ENCODE measurements at regions not wholly inside any gene's neighbourhood (a gene's known extent, or its start where the extent isn't known, plus 50 kb on each side); places are given as distances from the start of the nearest gene placed in this dataset.

- H4K20me1 ChIP-seq (replicated peaks; ENCODE audit: insufficient read depth): no peaks in the 10 kb centered on the region
- Mint-ChIP-seq H3K9me3 (peaks cover under 1% of the 10 kb centered on the region; the same call in 2 of the 3 replicates), H3K27me3 (ENCODE audit: insufficient read depth, low read depth, poor library complexity) (peaks cover 7% of the 10 kb centered on the region), H3K27ac (no peak overlapping the region), H3K4me1 (peaks cover 15% of the 10 kb centered on the region), H3K36me3 (ENCODE audit: low read depth) (no peaks in the 10 kb centered on the region), H3K4me3 (no peak overlapping the region)
- DNase-seq (ENCODE audit: low spot score): no peak
- H3K9me2 ChIP-seq (ENCODE audit: insufficient read depth): no peaks in the 10 kb centered on the region
- H3K79me2 ChIP-seq (replicated peaks; ENCODE audit: insufficient read depth): no peaks in the 10 kb centered on the region
- no peak overlapping the region for H3K4me2 ChIP-seq
- TF ChIP-seq ZNF114 (CRISPR knock-in tag; IDR thresholded peaks at IDR 0.05) (no peak), REST (IDR thresholded peaks at IDR 0.05; ENCODE audit: unreplicated experiment) (no peak), EZH2 (IDR thresholded peaks at IDR 0.05; ENCODE audit: low read depth, unreplicated experiment) (no peak), EZH2phosphoT487 (IDR thresholded peaks at IDR 0.05; ENCODE audit: unreplicated experiment) (no peak), POLR2AphosphoS5 (IDR thresholded peaks at IDR 0.05; ENCODE audit: low read depth) (no peak), CREB1 (CRISPR knock-in tag; IDR thresholded peaks at IDR 0.05; ENCODE audit: low read depth) (no peak), JUNB (IDR thresholded peaks at IDR 0.05; ENCODE audit: unreplicated experiment) (no peak), ZNF331 (CRISPR knock-in tag; IDR thresholded peaks at IDR 0.05; ENCODE audit: low read depth) (no peak), STAT1 (IDR thresholded peaks at IDR 0.05; ENCODE audit: unreplicated experiment) (no peak), NANOG (IDR thresholded peaks at IDR 0.05; ENCODE audit: borderline replicate concordance) (no peak)
- TF ChIP-seq, protein P1, sequence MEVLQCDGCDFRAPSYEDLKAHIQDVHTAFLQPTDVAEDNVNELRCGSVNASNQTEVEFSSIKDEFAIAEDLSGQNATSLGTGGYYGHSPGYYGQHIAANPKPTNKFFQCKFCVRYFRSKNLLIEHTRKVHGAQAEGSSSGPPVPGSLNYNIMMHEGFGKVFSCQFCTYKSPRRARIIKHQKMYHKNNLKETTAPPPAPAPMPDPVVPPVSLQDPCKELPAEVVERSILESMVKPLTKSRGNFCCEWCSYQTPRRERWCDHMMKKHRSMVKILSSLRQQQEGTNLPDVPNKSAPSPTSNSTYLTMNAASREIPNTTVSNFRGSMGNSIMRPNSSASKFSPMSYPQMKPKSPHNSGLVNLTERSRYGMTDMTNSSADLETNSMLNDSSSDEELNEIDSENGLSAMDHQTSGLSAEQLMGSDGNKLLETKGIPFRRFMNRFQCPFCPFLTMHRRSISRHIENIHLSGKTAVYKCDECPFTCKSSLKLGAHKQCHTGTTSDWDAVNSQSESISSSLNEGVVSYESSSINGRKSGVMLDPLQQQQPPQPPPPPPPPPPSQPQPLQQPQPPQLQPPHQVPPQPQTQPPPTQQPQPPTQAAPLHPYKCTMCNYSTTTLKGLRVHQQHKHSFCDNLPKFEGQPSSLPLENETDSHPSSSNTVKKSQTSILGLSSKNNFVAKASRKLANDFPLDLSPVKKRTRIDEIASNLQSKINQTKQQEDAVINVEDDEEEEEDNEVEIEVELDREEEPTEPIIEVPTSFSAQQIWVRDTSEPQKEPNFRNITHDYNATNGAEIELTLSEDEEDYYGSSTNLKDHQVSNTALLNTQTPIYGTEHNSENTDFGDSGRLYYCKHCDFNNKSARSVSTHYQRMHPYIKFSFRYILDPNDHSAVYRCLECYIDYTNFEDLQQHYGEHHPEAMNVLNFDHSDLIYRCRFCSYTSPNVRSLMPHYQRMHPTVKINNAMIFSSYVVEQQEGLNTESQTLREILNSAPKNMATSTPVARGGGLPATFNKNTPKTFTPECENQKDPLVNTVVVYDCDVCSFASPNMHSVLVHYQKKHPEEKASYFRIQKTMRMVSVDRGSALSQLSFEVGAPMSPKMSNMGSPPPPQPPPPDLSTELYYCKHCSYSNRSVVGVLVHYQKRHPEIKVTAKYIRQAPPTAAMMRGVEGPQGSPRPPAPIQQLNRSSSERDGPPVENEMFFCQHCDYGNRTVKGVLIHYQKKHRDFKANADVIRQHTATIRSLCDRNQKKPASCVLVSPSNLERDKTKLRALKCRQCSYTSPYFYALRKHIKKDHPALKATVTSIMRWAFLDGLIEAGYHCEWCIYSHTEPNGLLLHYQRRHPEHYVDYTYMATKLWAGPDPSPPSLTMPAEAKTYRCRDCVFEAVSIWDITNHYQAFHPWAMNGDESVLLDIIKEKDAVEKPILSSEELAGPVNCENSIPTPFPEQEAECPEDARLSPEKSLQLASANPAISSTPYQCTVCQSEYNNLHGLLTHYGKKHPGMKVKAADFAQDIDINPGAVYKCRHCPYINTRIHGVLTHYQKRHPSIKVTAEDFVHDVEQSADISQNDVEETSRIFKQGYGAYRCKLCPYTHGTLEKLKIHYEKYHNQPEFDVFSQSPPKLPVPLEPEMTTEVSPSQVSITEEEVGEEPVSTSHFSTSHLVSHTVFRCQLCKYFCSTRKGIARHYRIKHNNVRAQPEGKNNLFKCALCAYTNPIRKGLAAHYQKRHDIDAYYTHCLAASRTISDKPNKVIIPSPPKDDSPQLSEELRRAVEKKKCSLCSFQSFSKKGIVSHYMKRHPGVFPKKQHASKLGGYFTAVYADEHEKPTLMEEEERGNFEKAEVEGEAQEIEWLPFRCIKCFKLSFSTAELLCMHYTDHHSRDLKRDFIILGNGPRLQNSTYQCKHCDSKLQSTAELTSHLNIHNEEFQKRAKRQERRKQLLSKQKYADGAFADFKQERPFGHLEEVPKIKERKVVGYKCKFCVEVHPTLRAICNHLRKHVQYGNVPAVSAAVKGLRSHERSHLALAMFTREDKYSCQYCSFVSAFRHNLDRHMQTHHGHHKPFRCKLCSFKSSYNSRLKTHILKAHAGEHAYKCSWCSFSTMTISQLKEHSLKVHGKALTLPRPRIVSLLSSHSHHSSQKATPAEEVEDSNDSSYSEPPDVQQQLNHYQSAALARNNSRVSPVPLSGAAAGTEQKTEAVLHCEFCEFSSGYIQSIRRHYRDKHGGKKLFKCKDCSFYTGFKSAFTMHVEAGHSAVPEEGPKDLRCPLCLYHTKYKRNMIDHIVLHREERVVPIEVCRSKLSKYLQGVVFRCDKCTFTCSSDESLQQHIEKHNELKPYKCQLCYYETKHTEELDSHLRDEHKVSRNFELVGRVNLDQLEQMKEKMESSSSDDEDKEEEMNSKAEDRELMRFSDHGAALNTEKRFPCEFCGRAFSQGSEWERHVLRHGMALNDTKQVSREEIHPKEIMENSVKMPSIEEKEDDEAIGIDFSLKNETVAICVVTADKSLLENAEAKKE (CRISPR knock-in tag; IDR thresholded peaks at IDR 0.05): no peak
- TF ChIP-seq, protein P2, sequence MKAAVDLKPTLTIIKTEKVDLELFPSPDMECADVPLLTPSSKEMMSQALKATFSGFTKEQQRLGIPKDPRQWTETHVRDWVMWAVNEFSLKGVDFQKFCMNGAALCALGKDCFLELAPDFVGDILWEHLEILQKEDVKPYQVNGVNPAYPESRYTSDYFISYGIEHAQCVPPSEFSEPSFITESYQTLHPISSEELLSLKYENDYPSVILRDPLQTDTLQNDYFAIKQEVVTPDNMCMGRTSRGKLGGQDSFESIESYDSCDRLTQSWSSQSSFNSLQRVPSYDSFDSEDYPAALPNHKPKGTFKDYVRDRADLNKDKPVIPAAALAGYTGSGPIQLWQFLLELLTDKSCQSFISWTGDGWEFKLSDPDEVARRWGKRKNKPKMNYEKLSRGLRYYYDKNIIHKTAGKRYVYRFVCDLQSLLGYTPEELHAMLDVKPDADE (IDR thresholded peaks at IDR 0.05): no peak
- TF ChIP-seq, protein P3, sequence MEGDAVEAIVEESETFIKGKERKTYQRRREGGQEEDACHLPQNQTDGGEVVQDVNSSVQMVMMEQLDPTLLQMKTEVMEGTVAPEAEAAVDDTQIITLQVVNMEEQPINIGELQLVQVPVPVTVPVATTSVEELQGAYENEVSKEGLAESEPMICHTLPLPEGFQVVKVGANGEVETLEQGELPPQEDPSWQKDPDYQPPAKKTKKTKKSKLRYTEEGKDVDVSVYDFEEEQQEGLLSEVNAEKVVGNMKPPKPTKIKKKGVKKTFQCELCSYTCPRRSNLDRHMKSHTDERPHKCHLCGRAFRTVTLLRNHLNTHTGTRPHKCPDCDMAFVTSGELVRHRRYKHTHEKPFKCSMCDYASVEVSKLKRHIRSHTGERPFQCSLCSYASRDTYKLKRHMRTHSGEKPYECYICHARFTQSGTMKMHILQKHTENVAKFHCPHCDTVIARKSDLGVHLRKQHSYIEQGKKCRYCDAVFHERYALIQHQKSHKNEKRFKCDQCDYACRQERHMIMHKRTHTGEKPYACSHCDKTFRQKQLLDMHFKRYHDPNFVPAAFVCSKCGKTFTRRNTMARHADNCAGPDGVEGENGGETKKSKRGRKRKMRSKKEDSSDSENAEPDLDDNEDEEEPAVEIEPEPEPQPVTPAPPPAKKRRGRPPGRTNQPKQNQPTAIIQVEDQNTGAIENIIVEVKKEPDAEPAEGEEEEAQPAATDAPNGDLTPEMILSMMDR (conservative IDR thresholded peaks at IDR 0.05; ENCODE audit: low read depth in 2 of 2): no peak
- no peaks in the 10 kb centered on the region for H3K36me3 ChIP-seq (ENCODE audit: insufficient read depth)
- no peaks in the 10 kb centered on the region for H3K27me3 ChIP-seq (ENCODE audit: insufficient read depth)
- H2AFZ ChIP-seq: no peak overlapping the region
- ATAC-seq: no peak
- no peaks in the 10 kb centered on the region for H3K4me1 ChIP-seq (ENCODE audit: insufficient read depth)
- no peak overlapping the region for H3K4me3 ChIP-seq
- no peaks in the 10 kb centered on the region for H3F3A ChIP-seq (replicated peaks; ENCODE audit: low read depth)
- no peak overlapping the region for H3K27ac ChIP-seq (ENCODE audit: low read depth)
These were observed 634.3 kb downstream of the BRD1 start for GRCh38 chr22:49193348-49193747.

Measured in GM23338 (cell line).